Small intestine (tissue), 7 donors: ENCODE measurements at regions not wholly inside any gene's neighbourhood (a gene's known extent, or its start where the extent isn't known, plus 50 kb on each side); places are given as distances from the start of the nearest gene placed in this dataset.

Experiments
- DNase-seq, 2 donors: peaks; one replicate each; pipeline versions ENCODE4 v3.0.0 to v3.0.0-alpha.2; 2013
- FAIRE-seq: peaks from 2 replicates; lab custom pipeline; 2012; peaks lifted over from hg19 to GRCh38; lab: Jason Lieb, UNC
- H3K27ac ChIP-seq, 3 donors: one replicate each; pipeline ENCODE4 v1.5.1; 2013; ENCODE audit warnings: low read length in 2 of 3, mild to moderate bottlenecking in 2 of 3, control low read depth in 1 of 3, inconsistent platforms in 1 of 3, low read depth in 1 of 3, moderate library complexity in 1 of 3
- H3K27me3 ChIP-seq, 3 donors: one replicate each; pipeline ENCODE4 v1.6.1; 2013; ENCODE audit warnings: low read length in 3 of 3, inconsistent platforms in 1 of 3; ENCODE audit not compliant: control insufficient read depth in 3 of 3, insufficient read depth in 3 of 3
- H3K36me3 ChIP-seq, 3 donors: one replicate each; pipeline ENCODE4 v1.6.1; 2013; ENCODE audit warnings: low read length in 3 of 3, inconsistent platforms in 1 of 3, low read depth in 1 of 3, mild to moderate bottlenecking in 1 of 3, moderate library complexity in 1 of 3; ENCODE audit not compliant: control insufficient read depth in 3 of 3, insufficient read depth in 2 of 3
- H3K4me1 ChIP-seq, 3 donors: one replicate each; pipeline ENCODE4 v1.6.1; 2013; ENCODE audit warnings: low read length in 2 of 3, inconsistent platforms in 1 of 3, low read depth in 1 of 3, mild to moderate bottlenecking in 1 of 3, moderate library complexity in 1 of 3; ENCODE audit not compliant: control insufficient read depth in 3 of 3, insufficient read depth in 2 of 3
- H3K4me3 ChIP-seq, 3 donors: one replicate each; pipeline ENCODE4 v1.5.1; 2013; ENCODE audit warnings: low read length in 3 of 3, control low read depth in 1 of 3, inconsistent platforms in 1 of 3, low read depth in 1 of 3, mild to moderate bottlenecking in 1 of 3, moderate library complexity in 1 of 3
- H3K9me3 ChIP-seq, 2 donors: one replicate each; pipeline ENCODE4 v1.6.1; 2013; ENCODE audit warnings: low read depth in 1 of 2, low read length in 1 of 2; ENCODE audit not compliant: control insufficient read depth in 2 of 2, insufficient read depth in 1 of 2
- WGBS, 3 donors: extraction: QIAGEN DNeasy Blood & Tissue Kit; methylation state at CpG; one replicate each; pipeline ENCODE4 v1.1.7; 2013; 5-methylcytosine and 5-hydroxymethylcytosine counted together
- donor health status: healthy with polysubstance abuse.
- donor health status: control.
- donor health status: control.
- donor health status: Bipolar disorder and iron deficiency.
- donor health status: healthy.

DNA sequence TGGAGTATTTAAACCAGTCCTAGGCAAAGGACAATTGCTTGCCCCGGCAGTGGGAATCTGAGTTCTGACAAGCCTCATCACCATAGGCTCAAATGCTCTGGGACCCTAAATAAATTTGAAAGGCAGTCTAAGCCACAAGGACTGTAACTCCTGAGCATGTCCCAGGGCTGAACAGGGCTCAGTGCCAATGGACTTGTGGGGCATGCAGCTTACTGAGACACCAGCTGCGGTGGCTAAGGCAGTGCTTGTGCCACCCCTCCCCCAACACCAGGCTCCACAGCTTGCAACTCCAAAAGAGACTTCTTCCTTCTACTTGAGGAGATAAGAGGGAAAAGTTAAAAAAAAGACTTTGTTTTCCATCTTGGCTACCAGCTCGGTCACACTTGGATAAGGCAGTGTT lies 289.7 kb upstream of the DCBLD2 start:
- 76 to 88% (median 77%) methylated on average over 3 of the region's 3 CpGs for WGBS, 3 donors
- Histone ChIP-seq H3K9me3 (no peaks in the 10 kb centered on the region), H3K4me1 (no peaks in the 10 kb centered on the region), H3K27ac (no peak overlapping the region), H3K4me3 (no peak overlapping the region), H3K27me3 (no peaks in the 10 kb centered on the region), H3K36me3 (no peaks in the 10 kb centered on the region)
- FAIRE-seq (no peak), DNase-seq (no peak)

DNA sequence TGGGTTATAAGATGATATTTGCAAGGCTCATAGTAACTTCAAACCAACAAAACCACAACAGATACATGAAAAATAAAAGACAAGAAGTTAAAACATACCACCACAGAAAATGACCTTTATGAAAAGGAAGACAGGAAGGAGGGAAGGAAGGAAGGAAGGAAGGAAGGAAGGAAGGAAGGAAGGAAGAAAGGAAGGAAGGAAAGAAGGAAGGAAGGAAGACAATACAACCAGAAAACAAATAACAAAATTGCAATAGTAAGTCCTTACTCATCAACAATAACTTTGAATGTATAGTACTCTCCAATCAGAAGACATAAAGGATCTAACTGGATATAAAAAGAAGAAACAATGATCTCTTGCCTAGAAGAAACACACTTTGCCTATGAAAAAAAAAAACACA lies 287.4 kb upstream of the DCBLD2 start:
- no peaks in the 10 kb centered on the region for H3K9me3 ChIP-seq
- DNase-seq = no peak
- no peaks in the 10 kb centered on the region for H3K36me3 ChIP-seq
- H3K27ac ChIP-seq = no peak overlapping the region
- no peak for FAIRE-seq
- H3K4me1 ChIP-seq = no peaks in the 10 kb centered on the region
- no peaks in the 10 kb centered on the region for H3K27me3 ChIP-seq
- no peak overlapping the region for H3K4me3 ChIP-seq

DNA sequence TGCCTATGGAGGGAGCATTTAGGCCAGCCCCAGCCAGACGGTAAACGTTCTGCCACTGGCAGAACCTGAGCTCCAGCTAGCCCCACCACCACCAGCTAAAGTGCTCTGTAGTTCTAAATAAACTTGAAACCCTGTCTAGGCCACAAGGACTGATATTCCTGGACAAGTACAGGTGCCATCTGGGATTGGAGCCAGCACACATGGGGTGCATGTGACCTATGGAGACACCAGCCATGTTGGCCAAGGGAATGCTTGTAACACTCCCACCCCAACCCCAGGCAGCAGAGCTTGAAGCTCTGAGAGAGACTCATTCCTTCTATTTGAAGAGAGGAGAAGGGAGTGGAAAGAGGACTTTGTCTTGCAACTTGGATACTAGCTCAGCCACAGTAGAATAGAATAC lies 284.5 kb upstream of the DCBLD2 start:
- DNase-seq (no peak), FAIRE-seq (no peak)
- no peaks in the 10 kb centered on the region for H3K27me3 ChIP-seq
- H3K36me3 ChIP-seq = no peaks in the 10 kb centered on the region
- no peak overlapping the region for H3K4me3 ChIP-seq
- no peaks in the 10 kb centered on the region for H3K4me1 ChIP-seq
- H3K9me3 ChIP-seq = no peaks in the 10 kb centered on the region
- 88 to 92% (median 91%) methylated on average over 2 of the region's 2 CpGs for WGBS, 3 donors
- no peak overlapping the region for H3K27ac ChIP-seq

DNA sequence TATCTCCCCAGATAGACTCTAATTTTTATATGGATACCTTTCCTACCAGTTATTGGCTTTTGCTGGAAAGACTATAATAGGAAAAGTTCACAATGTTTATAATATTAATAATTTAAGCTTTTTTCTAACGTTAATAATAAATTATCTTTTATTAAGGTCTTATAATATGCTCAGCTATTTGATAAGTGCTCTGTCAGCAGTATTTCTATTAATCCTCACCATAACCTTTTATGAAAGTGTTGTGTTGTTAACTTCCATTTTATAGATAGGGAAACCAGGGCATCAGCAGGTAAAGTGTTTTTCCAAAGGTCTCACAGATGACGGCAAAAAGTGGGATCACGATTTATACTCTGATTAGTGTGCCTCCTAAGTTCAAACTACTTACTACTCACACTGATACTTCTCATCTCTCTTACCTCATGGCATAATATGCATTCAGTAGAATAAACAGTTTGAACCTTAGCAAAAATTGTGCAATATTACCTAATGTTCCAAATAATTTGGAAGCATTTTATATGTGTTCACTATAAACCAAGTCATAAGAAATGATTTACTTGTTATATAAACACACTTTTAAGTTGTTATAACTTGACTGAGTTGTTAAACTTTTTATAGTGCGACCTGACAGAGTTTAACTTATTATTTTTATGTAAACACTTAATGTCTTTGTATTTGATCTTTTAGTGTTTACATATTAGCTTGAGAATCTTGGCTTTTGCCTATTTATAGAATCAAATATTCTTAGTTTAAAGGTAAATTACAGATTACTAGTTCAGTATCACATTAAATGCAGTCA lies 274.9 kb upstream of the DCBLD2 start:
- FAIRE-seq = peak; percentile 30

DNA sequence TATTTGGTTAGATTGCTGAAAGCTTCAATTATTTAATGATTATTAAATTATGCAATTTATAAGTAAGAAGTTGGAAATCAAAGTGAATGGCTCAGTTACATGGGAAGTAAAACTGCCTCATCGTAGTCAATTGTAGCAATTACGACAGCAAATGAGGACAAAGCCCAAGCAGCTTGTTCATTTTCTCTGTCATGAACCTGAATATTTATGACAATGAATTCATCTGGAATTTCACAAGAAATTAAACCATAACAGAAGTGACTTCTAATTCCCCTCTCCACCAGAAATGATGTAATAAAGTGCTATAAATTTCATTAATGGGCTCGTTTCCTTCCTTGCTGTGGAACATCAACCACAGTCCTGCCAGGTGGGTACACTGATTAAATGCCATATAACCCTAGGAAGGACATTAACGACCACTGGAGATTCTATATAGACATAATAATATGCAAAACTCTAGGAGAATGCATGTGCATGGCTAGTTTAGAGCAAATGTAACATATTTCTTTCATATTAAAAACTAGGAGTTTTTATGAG lies 273.8 kb upstream of the DCBLD2 start:
- no peak for FAIRE-seq
- H3K4me3 ChIP-seq = no peak overlapping the region
- DNase-seq = no peak
- no peaks in the 10 kb centered on the region for H3K36me3 ChIP-seq
- H3K9me3 ChIP-seq = no peaks in the 10 kb centered on the region
- no peak overlapping the region for H3K27ac ChIP-seq
- H3K4me1 ChIP-seq = no peaks in the 10 kb centered on the region
- 41 to 47% (median 42%) methylated on average over 4 of the region's 4 CpGs for WGBS, 3 donors
- H3K27me3 ChIP-seq = no peaks in the 10 kb centered on the region

More for the DNA sequence above, 274.9 kb upstream of the DCBLD2 start:
- Histone ChIP-seq H3K4me1 (no peaks in the 10 kb centered on the region), H3K27me3 (no peaks in the 10 kb centered on the region), H3K27ac (no peak overlapping the region), H3K36me3 (no peaks in the 10 kb centered on the region), H3K9me3 (no peaks in the 10 kb centered on the region), H3K4me3 (no peak overlapping the region)
- 57 to 63% (median 58%) methylated on average over 4 of the region's 4 CpGs for WGBS, 3 donors
- no peak for DNase-seq

DNA sequence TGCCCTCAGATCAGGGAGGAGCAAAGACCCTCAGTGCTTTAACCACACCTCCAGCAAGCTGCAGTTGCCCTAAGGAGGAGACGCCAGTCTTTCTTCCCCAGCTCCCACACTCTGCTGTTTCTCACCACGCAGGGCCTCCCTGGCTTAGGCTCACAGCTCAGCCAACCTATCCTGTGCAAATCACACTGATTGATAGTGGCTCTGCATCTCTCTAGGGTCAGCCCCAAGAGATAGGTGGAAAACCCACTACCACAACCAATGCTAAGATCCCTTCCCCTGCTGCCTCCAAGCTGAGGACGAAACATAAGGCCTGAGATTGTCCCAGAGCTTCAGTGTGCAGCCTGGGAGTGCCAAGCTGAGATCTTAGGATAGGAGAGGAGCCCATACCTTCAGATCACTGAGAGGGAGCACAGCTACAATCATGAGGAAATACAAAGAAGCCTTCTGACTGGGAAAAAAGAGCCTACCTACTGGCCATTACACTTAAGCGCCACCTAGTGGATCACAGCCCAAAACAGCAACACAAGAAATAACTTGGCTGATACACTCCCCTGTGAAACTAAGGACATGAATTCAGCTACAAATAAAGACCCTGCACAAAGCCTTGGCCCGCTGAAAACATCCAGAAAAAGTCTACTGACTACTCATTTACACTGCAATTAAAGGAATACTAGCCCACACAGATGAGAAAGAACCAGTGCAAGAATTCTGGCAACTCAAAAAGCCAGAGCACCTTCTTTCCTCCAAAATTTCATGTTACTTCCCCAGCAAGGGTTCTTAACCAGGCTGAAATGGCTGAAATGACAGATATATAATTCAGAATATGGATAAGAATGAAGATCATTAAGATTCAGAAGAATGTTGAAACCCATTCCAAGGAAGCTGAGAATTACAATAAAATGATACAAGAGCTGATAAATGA lies 271.5 kb upstream of the DCBLD2 start:
- Histone ChIP-seq H3K27ac (no peak overlapping the region), H3K9me3 (no peaks in the 10 kb centered on the region), H3K27me3 (no peaks in the 10 kb centered on the region), H3K36me3 (no peaks in the 10 kb centered on the region), H3K4me3 (no peak overlapping the region), H3K4me1 (no peaks in the 10 kb centered on the region)
- DNase-seq (peak; percentile 48 to 52), FAIRE-seq (no peak)
- WGBS, 3 donors = 46 to 50% (median 50%) methylated on average over 5 of the region's 5 CpGs

DNA sequence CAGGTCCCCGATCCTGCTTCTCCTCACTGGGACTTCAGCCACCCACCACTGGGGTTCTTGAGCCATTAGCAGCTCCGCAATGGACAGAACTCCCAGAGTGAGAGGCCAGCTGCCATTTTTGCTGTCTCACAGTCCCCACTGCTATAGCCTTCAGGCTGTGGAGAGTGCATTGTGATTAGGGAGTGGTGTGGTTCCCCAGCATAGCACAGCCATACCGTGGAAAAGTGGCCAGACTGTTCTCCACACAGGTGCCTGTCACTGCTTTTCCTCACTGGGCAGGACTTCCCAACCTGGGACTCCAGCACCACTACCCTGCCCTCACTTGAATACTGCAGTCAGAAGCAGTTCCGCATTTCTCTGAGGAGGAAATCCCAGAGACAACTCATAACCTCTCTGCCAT lies 270.3 kb upstream of the DCBLD2 start:
- Histone ChIP-seq H3K27me3 (no peaks in the 10 kb centered on the region), H3K4me3 (no peak overlapping the region), H3K27ac (no peak overlapping the region), H3K36me3 (no peaks in the 10 kb centered on the region), H3K4me1 (no peaks in the 10 kb centered on the region), H3K9me3 (no peaks in the 10 kb centered on the region)
- WGBS, 3 donors = 75 to 88% (median 83%) methylated on average over 4 of the region's 4 CpGs
- no peak for FAIRE-seq
- no peak for DNase-seq

DNA sequence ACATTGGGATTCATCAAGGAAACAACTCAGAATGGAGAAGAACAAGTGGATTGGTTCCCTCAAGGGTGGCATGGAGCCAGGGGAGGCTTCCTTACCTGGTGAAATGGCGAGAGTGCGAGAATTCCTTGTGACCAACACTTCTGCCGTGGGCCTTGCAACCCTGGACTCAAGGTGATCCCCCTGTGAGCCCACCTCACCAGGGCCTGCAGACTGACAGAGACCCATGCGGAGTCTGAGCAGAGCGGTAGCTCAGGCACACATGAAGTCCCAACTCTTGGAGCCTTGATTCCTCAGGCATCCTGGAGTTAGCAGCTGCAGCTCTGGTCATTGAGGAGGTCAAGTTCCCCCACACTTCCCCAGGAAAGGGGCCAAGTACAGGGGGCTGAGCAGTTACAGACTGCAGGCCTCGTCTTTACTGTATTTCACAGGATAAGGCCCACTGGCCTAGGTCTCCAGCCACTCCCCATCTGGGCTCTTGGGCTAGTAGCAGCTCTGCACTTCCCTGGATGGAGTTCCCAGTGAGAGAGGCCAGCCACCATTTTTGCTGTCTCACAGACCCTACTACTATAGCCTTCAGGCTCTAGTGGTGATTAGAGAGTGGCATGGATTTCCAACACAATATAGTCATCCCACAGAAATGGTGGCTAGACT lies 269.5 kb upstream of the DCBLD2 start:
- H3K27ac ChIP-seq = no peak overlapping the region
- FAIRE-seq (no peak), DNase-seq (no peak)
- no peaks in the 10 kb centered on the region for H3K27me3 ChIP-seq
- no peak overlapping the region for H3K4me3 ChIP-seq
- H3K4me1 ChIP-seq = no peaks in the 10 kb centered on the region
- WGBS, 3 donors = 84 to 87% (median 86%) methylated on average over 6 of the region's 6 CpGs
- no peaks in the 10 kb centered on the region for H3K36me3 ChIP-seq
- H3K9me3 ChIP-seq = no peaks in the 10 kb centered on the region
